HFFc6 (cell line): ENCODE measurements at regions not wholly inside any gene's neighbourhood (a gene's known extent, or its start where the extent isn't known, plus 50 kb on each side); places are given as distances from the start of the nearest gene placed in this dataset.

Experiments
- DNase-seq: peaks from one replicate; pipeline ENCODE4 v3.0.0-alpha.2; 2018
- H3K27ac Mint-ChIP-seq: 2 replicates; pipeline ENCODE4 v1.8.0; 2020; ENCODE audit warnings: mild to moderate bottlenecking, mixed read lengths
- H3K27me3 Mint-ChIP-seq: 2 replicates; pipeline ENCODE4 v1.8.0; 2021; ENCODE audit warnings: mild to moderate bottlenecking, moderate library complexity, mixed read lengths; ENCODE audit not compliant: insufficient read depth
- H3K36me3 Mint-ChIP-seq: 2 replicates; pipeline ENCODE4 v1.8.0; 2021; ENCODE audit warnings: low read depth, mixed read lengths
- H3K4me1 Mint-ChIP-seq: 2 replicates; pipeline ENCODE4 v1.8.0; 2020; ENCODE audit warnings: low read depth, mixed read lengths
- H3K4me3 Mint-ChIP-seq: 2 replicates; pipeline ENCODE4 v1.8.0; 2020; ENCODE audit warnings: mild to moderate bottlenecking, moderate library complexity, mixed read lengths
- H3K9me3 Mint-ChIP-seq: 2 replicates; pipeline ENCODE4 v1.8.0; 2020; ENCODE audit warnings: mild to moderate bottlenecking, mixed read lengths
- TF ChIP-seq, protein P1 (sequence below): fragments of 200-600 bp; sonication (generic); IDR thresholded peaks from 2 replicates; pipeline ENCODE4 v1.5.0; 2021; ENCODE audit warnings: antibody characterized with exemption, mild to moderate bottlenecking

DNA sequence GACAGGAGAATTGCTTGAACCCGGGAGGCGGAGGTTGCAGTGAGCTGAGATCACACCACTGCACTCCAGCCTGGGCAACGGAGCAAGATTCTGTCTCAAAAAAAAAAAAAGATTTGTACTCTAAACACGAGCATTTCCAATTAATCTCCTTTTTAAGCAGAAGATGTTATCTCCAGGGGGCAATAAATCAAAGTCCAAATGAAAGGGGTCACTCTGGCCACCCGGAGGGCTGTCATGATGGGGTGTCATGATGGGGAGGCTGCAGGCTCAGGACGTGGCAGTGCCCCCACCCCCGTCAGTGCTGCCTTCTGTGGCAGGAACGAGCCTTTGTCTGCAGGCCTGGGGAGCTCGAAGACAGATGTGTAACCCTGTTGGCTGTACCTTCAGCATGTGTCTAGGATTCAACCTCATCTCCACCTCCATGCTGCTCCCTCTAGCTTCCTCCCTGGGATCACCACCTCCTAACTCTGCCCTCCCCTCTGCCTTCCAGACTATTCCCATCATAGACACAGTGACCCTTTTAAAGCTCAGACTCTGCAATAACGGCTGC, 76.9 kb upstream of the YWHAQ start:
- H3K9me3 Mint-ChIP-seq, result no peaks in the 10 kb centered on the region
- no peaks in the 10 kb centered on the region; the same call in 1 of the 2 replicates for H3K27me3 Mint-ChIP-seq
- H3K27ac Mint-ChIP-seq, result no peak overlapping the region
- no peaks in the 10 kb centered on the region for H3K36me3 Mint-ChIP-seq
- DNase-seq, result no peak
- H3K4me3 Mint-ChIP-seq, result no peak overlapping the region
- TF ChIP-seq, protein P1, sequence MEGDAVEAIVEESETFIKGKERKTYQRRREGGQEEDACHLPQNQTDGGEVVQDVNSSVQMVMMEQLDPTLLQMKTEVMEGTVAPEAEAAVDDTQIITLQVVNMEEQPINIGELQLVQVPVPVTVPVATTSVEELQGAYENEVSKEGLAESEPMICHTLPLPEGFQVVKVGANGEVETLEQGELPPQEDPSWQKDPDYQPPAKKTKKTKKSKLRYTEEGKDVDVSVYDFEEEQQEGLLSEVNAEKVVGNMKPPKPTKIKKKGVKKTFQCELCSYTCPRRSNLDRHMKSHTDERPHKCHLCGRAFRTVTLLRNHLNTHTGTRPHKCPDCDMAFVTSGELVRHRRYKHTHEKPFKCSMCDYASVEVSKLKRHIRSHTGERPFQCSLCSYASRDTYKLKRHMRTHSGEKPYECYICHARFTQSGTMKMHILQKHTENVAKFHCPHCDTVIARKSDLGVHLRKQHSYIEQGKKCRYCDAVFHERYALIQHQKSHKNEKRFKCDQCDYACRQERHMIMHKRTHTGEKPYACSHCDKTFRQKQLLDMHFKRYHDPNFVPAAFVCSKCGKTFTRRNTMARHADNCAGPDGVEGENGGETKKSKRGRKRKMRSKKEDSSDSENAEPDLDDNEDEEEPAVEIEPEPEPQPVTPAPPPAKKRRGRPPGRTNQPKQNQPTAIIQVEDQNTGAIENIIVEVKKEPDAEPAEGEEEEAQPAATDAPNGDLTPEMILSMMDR, result no peak
- H3K4me1 Mint-ChIP-seq, result peaks cover 21% of the 10 kb centered on the region

DNA sequence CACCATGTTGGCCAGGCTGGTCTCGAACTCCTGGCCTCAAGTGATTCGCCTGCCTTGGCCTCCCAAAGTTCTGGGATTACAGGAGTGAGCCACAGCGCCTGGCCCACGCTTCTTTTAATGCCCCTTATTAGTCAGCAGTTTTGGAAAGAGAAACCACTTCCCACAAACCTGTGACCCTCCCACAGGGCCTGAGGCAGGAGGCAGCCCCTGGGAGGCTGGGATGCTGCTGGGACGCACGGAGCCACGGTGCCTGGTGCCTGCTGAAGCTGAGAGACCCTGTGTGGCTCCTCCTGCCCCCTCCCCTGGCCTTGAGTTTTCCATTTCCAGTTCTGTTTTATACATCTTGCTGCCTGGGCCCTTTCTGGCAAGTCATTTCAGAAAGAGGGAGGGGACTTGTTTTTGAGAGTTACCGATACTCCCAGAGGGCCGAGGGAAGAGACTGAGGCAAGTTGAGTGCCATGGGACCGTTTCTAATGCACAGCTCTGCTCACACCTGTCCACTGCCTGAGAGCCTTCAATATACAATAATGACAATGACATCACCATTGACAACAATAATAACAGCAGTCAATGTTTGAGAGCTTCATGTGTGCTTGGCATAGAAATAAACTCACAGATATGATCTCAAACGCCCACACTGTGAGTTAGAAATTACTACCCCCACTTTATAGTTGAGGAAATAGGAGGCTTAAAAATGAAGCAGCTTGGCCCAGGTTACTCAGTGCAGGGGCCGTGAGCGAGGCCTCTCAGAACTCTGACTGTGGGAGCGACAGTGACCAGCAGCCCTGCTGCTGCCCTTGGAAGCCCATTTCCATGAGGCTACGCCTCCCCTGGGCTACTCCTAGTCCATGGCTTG, 78.1 kb upstream of the YWHAQ start:
- no peaks in the 10 kb centered on the region for H3K36me3 Mint-ChIP-seq
- peaks cover 9% of the 10 kb centered on the region for H3K4me1 Mint-ChIP-seq
- no peaks in the 10 kb centered on the region for H3K9me3 Mint-ChIP-seq
- H3K27ac Mint-ChIP-seq, result no peak overlapping the region
- DNase-seq, result no peak
- no peaks in the 10 kb centered on the region; the same call in 1 of the 2 replicates for H3K27me3 Mint-ChIP-seq
- TF ChIP-seq, protein P1, result no peak
- H3K4me3 Mint-ChIP-seq, result no peak overlapping the region

DNA sequence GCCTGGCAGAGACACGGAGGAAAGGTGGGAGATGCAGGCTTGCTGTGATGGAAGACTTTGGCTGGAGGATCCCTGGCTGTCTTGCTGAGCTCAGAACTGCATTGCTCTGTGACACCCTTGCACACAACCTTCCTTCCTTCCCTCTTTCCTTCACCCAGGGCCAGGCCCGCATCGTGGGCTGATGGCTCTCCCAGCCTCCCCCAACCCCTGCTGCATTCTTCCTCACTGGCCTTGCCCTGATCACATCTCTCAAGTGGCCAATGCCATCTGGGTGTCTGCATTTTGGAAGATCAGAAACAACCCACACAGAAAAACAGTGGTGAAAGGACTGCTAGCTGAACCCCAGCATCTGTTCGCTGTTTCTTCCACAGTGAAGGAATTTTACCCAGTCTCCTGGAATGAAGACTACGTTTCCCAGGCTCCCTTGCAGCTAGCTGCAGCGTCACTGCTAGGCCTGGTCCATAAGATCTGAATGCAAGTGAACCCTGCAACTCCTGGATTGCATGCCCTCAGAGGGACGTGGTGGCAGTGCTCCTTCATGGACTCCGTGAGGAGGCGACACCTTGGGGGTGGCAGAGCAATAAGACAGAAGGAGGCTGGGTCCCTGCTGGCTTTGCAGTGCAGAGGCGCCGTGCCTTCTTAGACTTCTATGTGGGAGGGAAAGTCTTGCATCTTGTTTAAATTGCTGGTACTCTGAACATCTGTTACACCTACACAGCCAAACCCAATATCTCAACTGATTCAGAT, 78.9 kb upstream of the YWHAQ start:
- Mint-ChIP-seq H3K4me1 (peaks cover under 1% of the 10 kb centered on the region), H3K27me3 (no peaks in the 10 kb centered on the region; the same call in 1 of the 2 replicates), H3K9me3 (no peaks in the 10 kb centered on the region), H3K4me3 (no peak overlapping the region), H3K27ac (no peak overlapping the region), H3K36me3 (no peaks in the 10 kb centered on the region)
- DNase-seq, result no peak
- TF ChIP-seq, protein P1, result no peak

DNA sequence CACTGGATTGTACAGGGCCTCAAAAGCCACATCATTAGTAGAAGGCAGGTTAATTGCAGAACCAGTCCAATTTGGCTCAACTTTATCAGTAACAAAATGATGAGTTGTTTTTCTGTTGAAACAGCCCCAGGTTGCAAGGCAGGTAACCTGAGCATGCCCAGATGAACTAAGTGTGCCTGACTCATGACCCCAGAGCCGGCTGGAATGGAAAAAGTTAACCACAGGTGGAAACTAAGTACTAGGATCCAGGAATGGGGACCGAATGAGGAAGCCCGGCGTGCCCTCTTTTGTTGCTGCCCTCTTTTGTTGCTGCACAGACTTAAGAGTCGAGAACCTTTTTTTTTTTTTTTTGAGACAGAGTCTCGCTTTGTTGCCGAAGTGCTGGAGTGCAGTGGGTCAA, 79.5 kb upstream of the YWHAQ start:
- no peak overlapping the region for H3K27ac Mint-ChIP-seq
- no peaks in the 10 kb centered on the region for H3K9me3 Mint-ChIP-seq
- DNase-seq, result no peak

DNA sequence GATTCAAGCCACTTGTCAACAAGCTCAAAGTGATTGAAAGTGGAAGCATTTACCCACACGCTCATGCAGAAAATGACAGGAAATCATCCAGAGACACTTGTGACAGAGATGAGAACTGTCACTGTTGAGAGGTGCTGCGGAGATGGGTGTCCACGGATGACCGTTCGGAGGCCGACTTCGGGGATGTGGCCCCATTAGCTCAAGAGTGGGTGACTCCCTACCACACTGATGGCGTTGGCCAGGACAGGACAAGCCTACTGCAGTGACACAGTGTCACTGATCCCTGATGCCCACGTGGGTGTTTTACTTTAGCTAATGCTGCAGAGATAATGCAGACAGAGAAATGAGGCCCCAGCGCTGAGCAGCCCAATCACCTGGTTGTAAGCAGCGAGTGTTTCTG, 81.5 kb upstream of the YWHAQ start:
- Mint-ChIP-seq H3K36me3 (no peaks in the 10 kb centered on the region), H3K4me1 (no peaks in the 10 kb centered on the region), H3K9me3 (no peaks in the 10 kb centered on the region), H3K27ac (no peak overlapping the region), H3K27me3 (no peaks in the 10 kb centered on the region; the same call in none of the 2 replicates), H3K4me3 (no peak overlapping the region)
- TF ChIP-seq, protein P1, result no peak
- no peak for DNase-seq

More for the DNA sequence above, 79.5 kb upstream of the YWHAQ start:
- H3K4me1 Mint-ChIP-seq, result no peaks in the 10 kb centered on the region
- H3K27me3 Mint-ChIP-seq, result no peaks in the 10 kb centered on the region; the same call in none of the 2 replicates
- H3K4me3 Mint-ChIP-seq, result no peak overlapping the region
- TF ChIP-seq, protein P1, result no peak
- no peaks in the 10 kb centered on the region for H3K36me3 Mint-ChIP-seq
